B cell (primary cell): ENCODE measurements at regions not wholly inside any gene's neighbourhood (a gene's known extent, or its start where the extent isn't known, plus 50 kb on each side); places are given as distances from the start of the nearest gene placed in this dataset.
A peak's percentile ranks its signal among the peaks of the same experiment; 100 is the strongest.
"Not testable (repeated sequence)": the region's sequence is repeated elsewhere in the genome, so short reads cannot be mapped to it uniquely, and the experiment has no call there.

Experiments
- ATAC-seq: fragments of 200-7000 bp; cut with Tn5 transposase; one replicate; pipeline ENCODE4 v1.10.0; 2021; ENCODE audit warnings: low read depth, mild to moderate bottlenecking, moderate number of reproducible peaks, moderate library complexity
- CTCF ChIA-PET: fragments of 350-600 bp; sonication (Branson Sonifier 250); formaldehyde crosslinking; loops from one replicate; lab custom pipeline; 2021; ENCODE audit warnings: antibody characterized with exemption, inconsistent platforms; lab: Charles Lee
- POLR2A ChIA-PET: fragments of 350-600 bp; sonication (Branson Sonifier 250); formaldehyde crosslinking; loops from one replicate; lab custom pipeline; 2021; ENCODE audit warnings: antibody characterized with exemption; lab: Charles Lee
- DNase-seq: peaks from one replicate; pipeline ENCODE4 v3.0.0; 2013
- H2AFZ ChIP-seq: 2 replicates; pipeline ENCODE4 v1.6.1; 2012; ENCODE audit warnings: mild to moderate bottlenecking, low read depth, low read length; ENCODE audit not compliant: insufficient read depth, poor library complexity, severe bottlenecking
- H3K27ac ChIP-seq, 2 donors: 1 replicate in 1 of 2; 2 replicates in 1 of 2; pipeline ENCODE4 v1.5.1; 2012 to 2013; ENCODE audit warnings: low read length in 2 of 2, mild to moderate bottlenecking in 2 of 2, moderate library complexity in 1 of 2
- H3K27me3 ChIP-seq, 4 experiments: fragments of 200-600 bp in 1 of 4; sonication (generic) in 1 of 4; replicated peaks in 1 of 4; 1 replicate in 2 of 4; 2 replicates in 2 of 4; pipeline versions ENCODE4 v1.6.1 to v1.7.0; 2013 to 2016; ENCODE audit warnings: low read length in 3 of 4, mild to moderate bottlenecking in 2 of 4, mixed read lengths in 1 of 4, moderate library complexity in 1 of 4; ENCODE audit not compliant: insufficient read depth in 4 of 4, control insufficient read depth in 3 of 4; ENCODE audit errors: control extremely low read depth in 1 of 4
- H3K36me3 ChIP-seq, 2 experiments: replicated peaks in 1 of 2; 1 replicate in 1 of 2; 2 replicates in 1 of 2; pipeline versions ENCODE4 v1.6.1 to v1.7.1; 2013; ENCODE audit warnings: low read length in 1 of 2; ENCODE audit not compliant: insufficient read depth in 2 of 2, control insufficient read depth in 1 of 2; ENCODE audit errors: control extremely low read depth in 1 of 2, extremely low read depth in 1 of 2
- H3K4me1 ChIP-seq, 2 donors: fragments of 200-600 bp in 1 of 2; sonication (generic) in 1 of 2; 1 replicate in 1 of 2; 2 replicates in 1 of 2; pipeline versions ENCODE4 v1.5.1 to v1.6.1; 2013 to 2017; ENCODE audit warnings: low read length in 2 of 2; ENCODE audit not compliant: control insufficient read depth in 2 of 2, insufficient read depth in 2 of 2
- H3K4me2 ChIP-seq: replicated peaks from 2 replicates; pipeline ENCODE3; 2012; ENCODE audit warnings: mild to moderate bottlenecking, low read depth, low read length; ENCODE audit not compliant: poor library complexity, severe bottlenecking
- H3K4me3 ChIP-seq, 5 experiments: fragments of 200-600 bp in 1 of 5; sonication (generic) in 1 of 5; 1 replicate in 3 of 5; 2 replicates in 2 of 5; pipeline versions ENCODE4 v1.5.1 to v1.7.0; 2011 to 2016; ENCODE audit warnings: low read length in 4 of 5, mild to moderate bottlenecking in 4 of 5, low read depth in 2 of 5, control low read depth in 1 of 5, moderate library complexity in 1 of 5; ENCODE audit not compliant: insufficient read depth in 1 of 5; ENCODE audit errors: control extremely low read depth in 1 of 5, extremely low read depth in 1 of 5
- H3K79me2 ChIP-seq: fragments of 200-600 bp; sonication (generic); one replicate; pipeline ENCODE4 v1.6.0; 2016; ENCODE audit warnings: low read length; ENCODE audit not compliant: control insufficient read depth, insufficient read depth
- H3K9ac ChIP-seq: fragments of 200-600 bp; sonication (generic); 2 replicates; pipeline ENCODE4 v1.6.1; 2017; ENCODE audit warnings: mild to moderate bottlenecking, low read length, moderate library complexity
- H3K9me3 ChIP-seq, 3 donors: one replicate each; pipeline versions ENCODE4 v1.6.1 to v1.7.1; 2013; ENCODE audit warnings: low read length in 2 of 3; ENCODE audit not compliant: control insufficient read depth in 2 of 3, insufficient read depth in 1 of 3; ENCODE audit errors: control extremely low read depth in 1 of 3
- H4K20me1 ChIP-seq: 2 replicates; pipeline ENCODE4 v1.6.0; 2012; ENCODE audit warnings: mild to moderate bottlenecking, low read length; ENCODE audit not compliant: insufficient read depth, control insufficient read depth, poor library complexity, severe bottlenecking
- H3K27ac Mint-ChIP-seq: one replicate; pipeline ENCODE4 v1.8.0; 2021; ENCODE audit warnings: mixed read lengths
- H3K27me3 Mint-ChIP-seq: one replicate; pipeline ENCODE4 v1.8.0; 2021; ENCODE audit warnings: mixed read lengths
- H3K4me1 Mint-ChIP-seq: one replicate; pipeline ENCODE4 v1.8.0; 2021; ENCODE audit warnings: mixed read lengths
- H3K4me3 Mint-ChIP-seq: one replicate; pipeline ENCODE4 v1.8.0; 2021; ENCODE audit warnings: mixed read lengths
- H3K9me3 Mint-ChIP-seq: one replicate; pipeline ENCODE4 v1.8.0; 2022; ENCODE audit warnings: mixed read lengths; ENCODE audit not compliant: insufficient read depth
- CTCF ChIP-seq: fragments of 200-600 bp; IDR thresholded peaks from one replicate; pipeline ENCODE4 v1.8.0; 2022; ENCODE audit warnings: antibody characterized with exemption, mild to moderate bottlenecking
- EZH2 ChIP-seq: IDR thresholded peaks from 2 replicates; pipeline ENCODE4 v1.6.1; 2012; ENCODE audit warnings: borderline replicate concordance, low read depth, mild to moderate bottlenecking, moderate library complexity, low read length; ENCODE audit not compliant: insufficient read depth, poor library complexity, severe bottlenecking
- WGBS: methylation state at CpG from one replicate; pipeline ENCODE4 v1.1.5; 2013; ENCODE audit warnings: missing lambda C conversion rate; ENCODE audit not compliant: insufficient coverage; 5-methylcytosine and 5-hydroxymethylcytosine counted together
- intact Hi-C: fragments of 100-400 bp; cut with micrococcal nuclease; formaldehyde crosslinking; loops from one replicate; pipeline ENCODE4 v1.10.0; 2022

GRCh38 chr16:87161822-87162676 lies 155.1 kb downstream of the C16orf95 start:
- ChIA-PET CTCF (no interaction called here), POLR2A (no interaction called here)
- Histone ChIP-seq H3K27ac (no peak overlapping the region), H3K27me3 (no peaks in the 10 kb centered on the region), H3K4me1 (no peaks in the 10 kb centered on the region), H3K79me2 (no peaks in the 10 kb centered on the region), H3K4me3 (no peak overlapping the region), H3K36me3 (no peaks in the 10 kb centered on the region), H3K9ac (no peak overlapping the region), H3K4me2 (no peak overlapping the region), H4K20me1 (no peaks in the 10 kb centered on the region), H3K9me3 (no peaks in the 10 kb centered on the region), H2AFZ (no peak overlapping the region)
- DNase-seq = no peak
- Mint-ChIP-seq H3K9me3 (peaks cover 2% of the 10 kb centered on the region), H3K27ac (peak overlapping the region; percentile 33), H3K4me3 (no peak overlapping the region), H3K27me3 (peaks cover 3% of the 10 kb centered on the region), H3K4me1 (no peaks in the 10 kb centered on the region)
- no peak for ATAC-seq
- intact Hi-C loops = no loop called here
- WGBS = 79% methylated on average over 6 of the region's 22 CpGs
- TF ChIP-seq EZH2 (no peak), CTCF (no peak)

GRCh38 chr16:87162799-87163198 lies 154.4 kb downstream of the C16orf95 start:
- intact Hi-C loops, POLR2A ChIA-PET, H3K36me3 ChIP-seq, H2AFZ ChIP-seq, H3K4me1 Mint-ChIP-seq, H3K9ac ChIP-seq, H3K9me3 Mint-ChIP-seq, H3K4me1 ChIP-seq, H3K27me3 Mint-ChIP-seq, DNase-seq, H3K4me3 ChIP-seq, H3K79me2 ChIP-seq, CTCF ChIA-PET, H3K4me2 ChIP-seq, H4K20me1 ChIP-seq, H3K27ac ChIP-seq, H3K27ac Mint-ChIP-seq, H3K9me3 ChIP-seq, H3K4me3 Mint-ChIP-seq, ATAC-seq, H3K27me3 ChIP-seq: not testable (repeated sequence)
- WGBS = 92% methylated on average over 4 of the region's 22 CpGs
